Osteocyte (in vitro differentiated cells): ENCODE measurements at regions not wholly inside any gene's neighbourhood (a gene's known extent, or its start where the extent isn't known, plus 50 kb on each side); places are given as distances from the start of the nearest gene placed in this dataset.

Source experiments
- DNase-seq: peaks from one replicate; pipeline ENCODE4 v3.0.0; 2021; ENCODE audit warnings: mixed read lengths; ENCODE audit not compliant: unreplicated experiment; ENCODE audit errors: extremely low spot score
- H3K27ac Mint-ChIP-seq: one replicate; pipeline ENCODE4 v1.8.0; 2021; ENCODE audit warnings: mild to moderate bottlenecking, mixed read lengths; ENCODE audit not compliant: unreplicated experiment
- H3K27me3 Mint-ChIP-seq: one replicate; pipeline ENCODE4 v1.8.0; 2021; ENCODE audit warnings: mixed read lengths; ENCODE audit not compliant: unreplicated experiment
- H3K36me3 Mint-ChIP-seq: one replicate; pipeline ENCODE4 v1.8.0; 2021; ENCODE audit warnings: mixed read lengths; ENCODE audit not compliant: unreplicated experiment
- H3K4me1 Mint-ChIP-seq: one replicate; pipeline ENCODE4 v1.8.0; 2021; ENCODE audit warnings: mixed read lengths; ENCODE audit not compliant: unreplicated experiment
- H3K4me3 Mint-ChIP-seq: one replicate; pipeline ENCODE4 v1.8.0; 2021; ENCODE audit warnings: mild to moderate bottlenecking, moderate library complexity, mixed read lengths; ENCODE audit not compliant: unreplicated experiment
- H3K9me3 Mint-ChIP-seq: one replicate; pipeline ENCODE4 v1.8.0; 2021; ENCODE audit warnings: mixed read lengths; ENCODE audit not compliant: unreplicated experiment
- CTCF ChIP-seq: fragments of 200-600 bp; sonication (generic); IDR thresholded peaks from 2 replicates; pipeline ENCODE4 v1.5.0; 2021; ENCODE audit warnings: antibody characterized with exemption, mild to moderate bottlenecking, moderate library complexity

DNA sequence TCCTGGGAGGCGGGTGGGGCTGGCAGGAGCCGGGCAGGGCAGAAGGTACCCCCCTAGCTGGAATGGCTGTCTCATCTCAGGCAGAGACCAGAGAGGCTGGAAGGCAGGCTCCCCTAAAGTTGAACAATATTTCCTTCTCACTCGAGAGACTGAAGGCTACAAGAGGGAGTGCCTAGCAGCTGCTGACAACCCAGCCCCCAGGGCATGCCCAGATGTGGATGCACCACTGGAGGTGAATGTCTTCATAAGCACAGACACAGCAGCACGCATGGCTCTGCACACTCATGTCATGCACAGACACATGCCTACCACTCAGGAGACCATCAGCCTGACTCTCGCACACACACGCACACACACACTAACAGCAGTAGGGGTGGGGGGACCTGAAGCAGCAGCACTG lies 179.0 kb downstream of the CCT6B start:
- Mint-ChIP-seq H3K36me3 (no peaks in the 10 kb centered on the region), H3K27me3 (no peaks in the 10 kb centered on the region), H3K4me1 (no peaks in the 10 kb centered on the region), H3K9me3 (peaks cover 20% of the 10 kb centered on the region), H3K27ac (no peak overlapping the region), H3K4me3 (no peak overlapping the region)
- TF ChIP-seq CTCF, result no peak
- no peak for DNase-seq

GRCh38 chr17:34781571-34782108 lies 179.6 kb downstream of the CCT6B start:
- Mint-ChIP-seq H3K27me3 (no peaks in the 10 kb centered on the region), H3K27ac (no peak overlapping the region), H3K4me3 (no peak overlapping the region), H3K4me1 (no peaks in the 10 kb centered on the region), H3K9me3 (peaks cover 19% of the 10 kb centered on the region), H3K36me3 (no peaks in the 10 kb centered on the region)
- no peak for TF ChIP-seq CTCF
- no peak for DNase-seq

DNA sequence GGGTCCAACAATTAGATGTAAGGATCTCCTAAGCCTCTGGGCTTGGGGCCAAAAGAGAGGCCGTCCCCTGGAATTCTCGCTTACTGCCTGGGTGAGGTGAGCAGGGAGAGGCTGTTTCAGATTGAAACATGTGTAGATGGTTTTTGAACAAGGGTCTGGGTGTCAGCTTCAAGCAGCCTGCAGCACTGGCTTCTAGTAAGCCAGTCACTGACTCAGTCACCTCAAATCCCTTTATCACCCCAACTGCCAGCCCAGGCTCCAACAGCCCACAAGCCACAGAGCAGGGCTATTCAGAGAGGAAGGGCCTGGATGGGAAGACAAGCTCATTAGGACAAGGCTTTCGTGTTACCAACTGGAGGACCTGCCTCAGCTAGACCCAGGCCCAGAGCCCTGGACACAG lies 180.2 kb downstream of the CCT6B start:
- TF ChIP-seq CTCF, result no peak
- DNase-seq, result no peak
- Mint-ChIP-seq H3K27ac (no peak overlapping the region), H3K4me1 (no peaks in the 10 kb centered on the region), H3K27me3 (no peaks in the 10 kb centered on the region), H3K36me3 (no peaks in the 10 kb centered on the region), H3K9me3 (peaks cover 19% of the 10 kb centered on the region), H3K4me3 (no peak overlapping the region)

DNA sequence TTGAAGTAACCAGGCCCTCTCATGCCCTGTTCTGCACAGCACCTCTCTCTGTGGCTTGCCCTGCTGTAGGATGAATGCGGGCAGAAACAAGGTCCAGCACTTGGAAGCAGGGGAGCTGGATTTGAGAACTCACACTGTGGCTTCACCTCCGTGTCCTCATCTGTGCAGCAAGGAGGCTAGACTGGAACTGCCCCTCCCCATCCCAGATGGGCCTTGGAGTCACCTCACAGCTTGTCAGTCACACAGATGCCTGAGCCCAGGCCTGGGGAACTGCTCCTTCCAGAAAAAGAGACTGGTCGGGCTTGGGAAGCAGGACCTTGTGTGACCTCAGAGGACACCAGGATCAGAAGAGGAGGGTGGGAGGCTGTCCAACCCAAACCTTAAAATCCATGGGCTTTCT lies 180.8 kb downstream of the CCT6B start:
- Mint-ChIP-seq H3K9me3 (peaks cover 18% of the 10 kb centered on the region), H3K36me3 (no peaks in the 10 kb centered on the region), H3K27ac (no peak overlapping the region), H3K4me1 (no peaks in the 10 kb centered on the region), H3K4me3 (no peak overlapping the region), H3K27me3 (no peaks in the 10 kb centered on the region)
- no peak for TF ChIP-seq CTCF
- no peak for DNase-seq

DNA sequence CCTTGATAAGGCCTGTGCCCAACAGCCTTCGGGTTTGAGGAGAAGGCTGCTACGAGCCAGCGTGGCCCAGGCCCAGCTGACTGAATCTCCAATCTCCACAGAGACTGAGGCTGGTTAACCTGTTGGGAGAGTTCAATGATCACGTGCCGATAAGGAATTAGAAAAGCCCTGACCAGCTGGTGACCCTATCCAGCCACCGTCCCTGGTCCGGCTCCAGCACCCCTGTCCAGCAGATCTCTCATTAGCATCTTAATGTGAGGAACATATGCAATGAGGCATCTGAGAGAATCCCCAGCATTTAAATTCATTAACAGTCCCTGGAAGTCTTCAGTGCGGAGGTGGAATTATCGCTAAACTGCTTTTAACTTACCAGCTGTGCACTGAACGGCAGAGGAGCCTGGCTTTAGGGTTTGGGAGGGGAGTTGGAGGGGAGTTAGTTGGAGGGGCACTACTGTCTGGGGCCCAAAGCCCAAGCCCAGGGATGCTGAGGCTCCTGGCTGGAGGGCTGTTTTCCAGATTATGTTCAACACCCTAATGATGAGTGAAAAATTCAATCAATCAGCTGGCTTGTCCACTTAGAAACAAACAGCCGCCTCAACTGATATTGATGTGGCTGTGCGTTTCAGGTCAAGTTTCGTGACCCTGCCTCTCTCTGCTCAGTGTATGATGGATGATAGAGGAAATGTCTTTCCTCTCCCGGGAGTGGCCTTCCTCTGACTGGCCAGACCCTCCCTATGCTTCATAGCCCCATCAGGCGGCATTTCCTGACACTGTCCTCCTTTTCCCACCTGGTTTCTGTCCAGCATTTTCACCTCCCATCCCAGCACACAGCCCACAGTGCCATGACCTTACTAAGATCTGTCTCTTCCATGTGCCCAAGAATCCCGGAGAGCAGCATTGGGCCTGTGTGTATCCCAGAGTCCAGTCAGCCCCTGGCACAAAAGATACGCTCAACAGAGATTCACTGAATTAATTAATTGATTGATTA lies 184.5 kb downstream of the CCT6B start:
- TF ChIP-seq CTCF, result no peak
- no peaks in the 10 kb centered on the region for H3K4me1 Mint-ChIP-seq
- no peak overlapping the region for H3K27ac Mint-ChIP-seq
- no peak for DNase-seq
- peaks cover 15% of the 10 kb centered on the region for H3K9me3 Mint-ChIP-seq
- H3K4me3 Mint-ChIP-seq, result no peak overlapping the region
- no peaks in the 10 kb centered on the region for H3K36me3 Mint-ChIP-seq
- H3K27me3 Mint-ChIP-seq, result no peaks in the 10 kb centered on the region
